GM19468 (cell line): ENCODE measurements at regions not wholly inside any gene's neighbourhood (a gene's known extent, or its start where the extent isn't known, plus 50 kb on each side); places are given as distances from the start of the nearest gene placed in this dataset.
"Not testable (repeated sequence)": the region's sequence is repeated elsewhere in the genome, so short reads cannot be mapped to it uniquely, and the experiment has no call there.

Experiments used
- ATAC-seq: cut with Tn5 transposase; IDR thresholded peaks from one replicate; pipeline ENCODE4 v1.9.1; 2021; ENCODE audit warnings: mild to moderate bottlenecking, moderate library complexity, moderate number of reproducible peaks; ENCODE audit not compliant: unreplicated experiment; ENCODE audit errors: extremely low read depth

DNA sequence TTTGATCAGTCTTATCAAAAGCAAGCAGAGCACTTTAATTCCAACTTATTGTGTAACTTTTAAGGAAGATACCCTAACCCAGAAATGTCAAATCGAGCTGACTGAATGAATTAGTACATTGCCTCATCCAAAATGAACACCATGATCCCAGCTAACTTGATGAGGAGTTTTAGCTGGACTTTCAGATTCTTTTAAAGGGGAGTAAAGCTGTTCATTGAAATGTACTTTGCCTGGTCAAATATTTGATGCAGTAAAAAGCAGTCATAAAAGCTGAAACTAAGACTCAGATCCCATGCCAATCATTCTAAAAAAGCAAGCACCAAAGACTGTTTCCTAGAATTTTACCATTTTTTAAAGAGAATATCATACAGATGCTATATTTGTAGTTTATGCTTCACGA, 114.1 kb downstream of the FSCB start:
- no peak for ATAC-seq

DNA sequence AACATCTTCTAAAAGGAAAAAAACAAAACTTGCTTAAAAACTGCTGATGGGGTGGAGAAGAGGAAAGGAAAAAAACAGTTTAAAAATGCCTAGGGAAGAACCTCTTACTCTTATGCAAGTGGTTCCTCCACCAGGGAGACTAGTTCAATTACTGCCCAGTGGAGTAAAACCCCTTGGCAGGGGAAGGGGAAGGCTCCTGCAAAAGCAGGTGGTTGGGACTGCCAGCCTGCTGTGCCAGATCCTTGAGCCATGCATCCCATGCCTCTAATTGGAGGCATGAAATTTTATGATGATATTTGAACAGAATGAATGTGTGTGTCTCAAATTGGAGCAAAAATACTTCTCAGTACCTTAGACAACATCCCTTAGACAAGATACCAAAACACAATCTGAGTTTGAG, 118.8 kb downstream of the FSCB start:
- no peak for ATAC-seq

GRCh38 chr14:44385906-44386305, 121.2 kb downstream of the FSCB start:
- no peak for ATAC-seq

- not testable (repeated sequence) for ATAC-seq
Observed at GRCh38 chr14:44385296-44385695, 121.8 kb downstream of the FSCB start.

DNA sequence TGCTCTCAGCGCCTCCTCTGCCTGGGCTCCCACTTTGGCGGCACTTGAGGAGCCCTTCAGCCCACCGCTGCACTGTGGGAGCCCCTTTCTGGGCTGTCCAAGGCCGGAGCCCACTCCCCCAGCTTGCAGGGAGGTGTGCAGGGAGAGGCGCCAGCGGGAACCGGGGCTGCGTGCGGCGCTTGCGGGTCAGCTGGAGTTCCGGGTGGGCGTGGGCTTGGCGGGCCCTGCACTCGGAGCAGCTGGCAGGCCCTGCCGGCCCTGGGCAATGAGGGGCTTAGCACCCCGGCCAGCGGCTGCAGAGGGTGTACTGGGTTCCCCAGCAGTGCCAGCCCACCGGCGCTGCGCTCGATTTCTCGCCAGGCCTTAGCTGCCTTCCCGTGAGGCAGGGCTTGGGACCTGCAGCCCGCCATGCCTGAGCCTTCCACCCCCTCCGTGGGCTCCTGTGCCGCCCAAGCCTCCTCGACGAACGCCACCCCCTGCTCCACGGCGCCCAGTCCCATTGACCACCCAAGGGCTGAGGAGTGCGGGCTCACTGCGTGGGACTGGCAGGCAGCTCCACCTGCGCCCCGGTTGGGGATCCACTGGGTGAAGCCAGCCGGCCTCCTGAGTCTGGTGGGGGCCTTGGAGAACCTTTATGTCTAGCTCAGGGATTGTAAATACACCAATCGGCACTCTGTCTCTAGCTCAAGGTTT, 122.3 kb downstream of the FSCB start:
- not testable (repeated sequence) for ATAC-seq

DNA sequence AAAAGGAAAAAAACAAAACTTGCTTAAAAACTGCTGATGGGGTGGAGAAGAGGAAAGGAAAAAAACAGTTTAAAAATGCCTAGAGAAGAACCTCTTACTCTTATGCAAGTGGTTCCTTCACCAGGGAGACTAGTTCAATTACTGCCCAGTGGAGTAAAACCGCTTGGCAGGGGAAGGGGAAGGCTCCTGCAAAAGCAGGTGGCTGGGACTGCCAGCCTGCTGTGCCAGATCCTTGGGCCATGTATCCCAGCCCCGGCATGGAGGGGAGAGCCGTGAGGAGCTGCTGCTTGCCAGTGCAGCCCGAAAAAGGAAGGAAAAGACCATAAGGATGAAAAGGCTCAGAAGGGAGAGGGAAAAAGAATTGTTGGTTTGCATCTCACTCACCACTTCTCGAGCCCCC, 123.0 kb downstream of the FSCB start:
- no peak for ATAC-seq

DNA sequence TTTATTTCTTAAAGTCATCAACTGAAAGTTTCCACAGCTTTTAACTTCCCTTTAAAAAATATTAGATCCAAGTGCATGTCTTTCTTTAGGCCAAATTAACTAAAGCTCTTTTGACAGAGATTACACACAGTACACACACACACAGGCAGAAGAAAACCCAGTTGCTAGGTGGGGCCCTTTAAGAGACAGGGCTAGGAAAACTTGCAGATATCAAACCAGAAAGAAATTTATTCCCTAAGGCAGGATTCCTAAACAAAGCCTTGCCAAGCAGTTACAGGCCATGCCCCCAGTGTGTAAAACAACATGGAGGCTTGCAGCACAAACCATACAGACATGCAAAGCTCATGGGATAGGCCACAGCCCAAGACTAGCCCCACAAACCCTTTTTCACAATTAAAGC, 123.4 kb downstream of the FSCB start:
- no peak for ATAC-seq

DNA sequence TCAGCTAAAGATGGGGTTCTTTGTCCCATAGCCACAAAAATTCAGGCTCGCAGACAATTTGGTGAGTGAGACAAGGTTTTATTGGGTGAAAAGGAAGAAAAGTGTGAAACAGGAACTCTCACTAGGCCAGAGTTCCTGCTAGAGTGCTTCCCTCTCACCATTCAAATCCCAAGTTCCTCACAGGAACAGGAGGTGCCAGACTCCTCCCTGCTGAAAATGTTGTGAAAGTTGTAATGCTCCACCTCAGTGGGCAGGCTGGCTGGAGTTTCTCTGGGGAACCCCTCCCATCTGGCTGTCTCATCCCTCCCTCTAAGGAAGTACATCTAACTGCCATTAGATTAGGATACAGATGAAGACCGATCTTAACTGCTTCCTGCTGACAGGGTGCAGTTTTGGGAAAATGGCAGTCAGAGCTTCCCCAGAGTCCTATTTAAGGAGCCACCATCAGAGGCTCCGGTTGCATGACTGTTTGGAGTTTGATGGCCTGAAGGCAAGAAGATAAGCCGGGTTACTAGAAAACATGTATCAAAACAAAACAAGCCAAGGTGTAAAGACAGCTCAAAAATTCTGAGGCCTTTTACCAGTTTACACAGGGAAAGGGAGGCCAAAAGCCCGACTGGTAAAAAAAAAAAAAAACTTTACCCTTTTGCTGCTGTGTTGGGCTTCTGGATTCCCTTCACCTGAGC, 127.6 kb downstream of the FSCB start:
- no peak for ATAC-seq

DNA sequence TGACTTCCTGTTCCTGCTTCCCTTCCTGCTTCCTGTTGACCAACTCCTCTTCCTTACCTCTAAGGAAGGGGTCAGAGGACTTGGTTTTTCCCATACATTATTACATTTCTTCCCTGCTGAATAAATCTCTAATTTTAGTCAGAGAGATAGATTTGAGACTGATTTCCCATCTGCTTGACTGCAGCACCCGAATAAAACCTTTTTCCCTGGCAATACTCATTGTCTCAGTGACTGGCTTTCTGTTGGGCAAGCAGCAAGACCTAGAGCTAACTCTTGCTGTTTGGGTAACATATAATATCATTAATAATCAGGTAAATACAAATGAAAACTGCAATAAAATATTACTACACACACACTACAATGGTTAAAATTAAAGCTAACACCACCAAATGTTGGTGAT, 132.2 kb downstream of the FSCB start:
- no peak for ATAC-seq

DNA sequence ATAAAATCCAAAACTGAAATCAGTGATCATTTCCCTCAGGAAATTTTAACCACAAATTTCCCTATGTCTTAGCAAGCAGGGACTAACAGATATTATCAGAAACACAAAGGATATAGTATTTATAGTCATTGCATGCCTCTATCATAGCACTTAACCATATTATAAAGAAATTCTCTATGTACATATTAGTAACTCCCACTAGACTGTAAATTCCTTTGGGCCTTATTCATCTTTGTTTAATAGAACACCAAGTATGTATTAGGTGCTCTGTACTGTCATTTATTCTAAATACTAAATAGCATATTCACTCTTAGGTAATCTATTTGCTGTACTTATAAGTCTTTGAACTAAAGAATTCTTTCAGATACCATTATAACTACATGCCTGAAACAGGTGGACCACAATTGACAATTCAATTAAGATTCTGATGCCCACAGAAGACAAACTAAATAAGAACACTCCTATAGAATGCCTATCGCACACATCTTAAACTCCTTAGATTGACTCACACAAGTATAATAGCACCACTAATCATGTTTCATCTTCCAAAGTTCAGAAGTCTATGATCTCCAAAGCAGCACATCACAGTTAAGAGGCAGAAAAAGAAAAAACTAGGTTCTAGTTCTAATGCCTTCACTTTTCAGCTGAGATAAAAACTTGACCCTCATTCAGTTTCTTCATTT, 134.1 kb downstream of the FSCB start:
- ATAC-seq, result no peak

DNA sequence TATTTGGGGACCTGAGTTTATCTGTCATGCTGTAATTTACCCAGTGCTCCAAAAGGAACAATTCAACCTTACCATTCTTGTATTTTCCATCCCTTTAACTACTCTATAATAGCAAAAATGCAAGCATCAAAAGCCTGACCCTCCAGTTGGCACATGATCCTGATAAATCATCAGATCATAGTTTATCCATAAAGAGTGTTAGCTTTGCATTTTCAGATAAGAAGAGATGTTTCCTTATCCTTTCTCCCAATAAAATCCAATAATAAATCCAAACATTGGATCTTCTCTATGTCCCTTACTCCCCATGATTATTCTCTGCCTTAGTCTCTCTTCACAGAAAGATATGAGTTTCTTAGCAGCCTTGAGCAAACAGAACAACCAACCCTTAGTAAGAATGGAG, 134.9 kb downstream of the FSCB start:
- no peak for ATAC-seq

DNA sequence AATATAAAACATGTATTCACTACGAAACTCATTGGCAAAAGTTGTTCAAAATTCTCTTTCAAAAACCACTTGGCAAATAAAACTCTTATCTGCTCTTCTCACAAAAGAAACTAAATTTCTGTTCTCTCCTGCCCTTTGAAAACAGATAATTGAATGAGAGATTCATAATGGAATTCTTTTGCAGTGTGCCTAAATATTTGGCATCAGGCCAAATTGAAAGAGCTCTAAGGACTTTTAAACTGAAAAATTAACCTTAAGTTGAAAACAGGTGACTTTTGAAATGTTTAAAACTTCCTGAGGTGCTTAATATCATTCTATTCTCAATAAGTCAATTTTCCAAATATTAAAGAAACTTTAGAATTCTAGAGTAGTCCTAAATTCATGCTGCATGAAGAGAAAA, 136.4 kb downstream of the FSCB start:
- no peak for ATAC-seq

DNA sequence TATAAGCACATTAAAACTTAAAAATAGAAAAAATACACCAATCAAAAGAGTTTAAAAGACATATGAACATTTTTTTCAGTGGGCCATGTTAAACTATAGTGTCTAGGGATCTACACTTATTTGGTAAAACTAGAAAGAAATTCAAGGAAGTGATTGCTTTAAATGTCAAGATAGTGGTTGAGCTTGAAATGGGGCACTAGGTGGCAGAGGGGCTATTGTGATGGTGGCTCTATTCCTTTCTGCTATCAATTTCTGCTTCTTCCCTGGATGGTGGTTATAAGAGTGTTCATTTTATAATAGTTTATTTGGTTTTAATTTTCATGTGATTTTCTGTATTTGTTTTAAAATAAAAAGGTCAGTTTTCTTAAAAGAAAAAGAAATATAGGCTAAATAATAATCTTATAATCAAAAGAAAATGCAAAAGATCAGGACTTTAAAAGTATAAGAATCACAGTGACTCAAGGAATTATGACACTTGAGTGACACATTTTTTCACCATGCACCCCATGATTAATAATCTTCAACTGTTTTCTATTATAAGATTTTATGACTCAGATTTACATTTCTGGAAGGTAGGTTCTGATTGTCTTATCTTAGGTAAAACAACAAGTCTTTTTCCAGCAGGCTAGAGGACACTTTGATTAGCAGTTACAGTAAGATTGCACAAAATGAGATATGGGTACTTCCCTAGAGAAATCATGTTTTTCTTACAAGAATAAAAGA, 137.5 kb downstream of the FSCB start:
- no peak for ATAC-seq

DNA sequence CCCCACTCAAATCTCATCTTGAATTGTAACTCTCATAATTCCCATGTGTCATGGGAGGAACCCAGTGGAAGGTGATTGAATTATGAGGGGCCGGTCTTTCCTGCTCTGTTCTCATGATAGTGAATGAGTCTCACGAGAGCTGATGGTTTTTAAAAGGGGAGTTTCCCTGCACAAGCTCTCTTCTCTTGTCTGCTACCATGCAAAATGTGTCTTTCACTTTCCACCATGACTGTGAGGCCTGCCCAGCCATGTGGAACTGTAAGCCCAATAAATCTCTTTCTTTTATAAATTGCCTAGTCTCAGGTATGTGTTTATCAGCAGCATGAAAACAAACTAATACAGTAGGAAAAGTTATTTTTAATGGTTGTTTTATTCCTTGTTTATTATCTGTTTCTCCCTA, 146.0 kb downstream of the FSCB start:
- no peak for ATAC-seq

DNA sequence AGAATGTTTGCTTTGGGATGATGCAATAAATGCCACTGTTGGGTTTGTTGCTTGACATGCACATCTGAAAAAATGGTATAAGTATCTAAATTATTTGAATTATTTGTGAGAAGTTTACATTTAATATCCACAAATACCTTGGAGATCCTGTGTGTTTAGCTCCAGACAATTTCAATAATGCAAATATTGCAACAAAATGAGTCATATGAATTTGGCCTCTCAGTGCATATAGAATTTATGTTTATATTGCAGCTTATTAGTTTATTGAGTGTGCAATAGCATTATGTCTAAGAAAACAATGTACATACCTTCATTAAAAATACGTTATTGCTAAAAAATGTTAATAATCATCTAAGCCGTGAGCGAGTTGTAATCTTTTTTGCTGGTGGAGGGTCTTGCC, 153.3 kb downstream of the FSCB start:
- no peak for ATAC-seq

DNA sequence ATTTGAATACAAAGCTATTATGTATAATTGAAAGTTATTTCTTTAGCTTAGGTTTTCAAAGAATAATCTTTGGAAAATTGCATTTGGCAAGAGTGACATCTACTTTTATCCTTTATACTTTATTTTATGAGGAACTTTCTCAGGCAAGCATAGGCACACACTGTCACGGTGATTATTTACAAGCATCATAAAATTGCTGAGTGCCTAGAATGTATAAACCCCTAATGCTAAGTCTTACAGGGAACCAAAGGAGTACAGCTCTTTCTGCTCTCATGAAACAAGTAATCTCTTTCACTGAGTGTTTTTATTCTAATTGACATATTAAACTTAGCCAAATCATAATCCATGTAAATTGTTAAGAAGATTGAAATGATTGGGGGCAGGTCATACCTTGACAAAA, 154.9 kb downstream of the FSCB start:
- ATAC-seq, result no peak

GRCh38 chr14:44347316-44347715, 159.8 kb downstream of the FSCB start:
- ATAC-seq, result no peak

DNA sequence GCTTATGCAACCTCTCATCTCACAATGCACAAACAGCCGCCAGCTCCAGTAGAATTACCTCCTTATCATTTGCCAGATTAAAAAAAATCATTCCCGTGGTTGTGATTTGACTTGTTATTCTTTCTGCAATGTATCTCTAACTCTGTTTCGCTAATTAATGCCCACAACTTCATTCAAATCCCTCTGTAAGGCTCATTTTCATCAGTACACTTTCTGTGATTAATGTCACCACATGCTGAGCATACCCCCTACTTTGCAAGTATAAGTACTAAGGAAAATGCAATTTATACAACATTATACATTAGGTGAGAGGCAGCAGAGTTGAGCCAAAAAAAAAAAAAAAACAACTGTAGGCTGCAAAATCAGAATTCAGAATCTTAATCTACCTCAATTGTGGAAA, 166.0 kb downstream of the FSCB start:
- ATAC-seq, result no peak

GRCh38 chr14:44339862-44340261, 167.2 kb downstream of the FSCB start:
- no peak for ATAC-seq

DNA sequence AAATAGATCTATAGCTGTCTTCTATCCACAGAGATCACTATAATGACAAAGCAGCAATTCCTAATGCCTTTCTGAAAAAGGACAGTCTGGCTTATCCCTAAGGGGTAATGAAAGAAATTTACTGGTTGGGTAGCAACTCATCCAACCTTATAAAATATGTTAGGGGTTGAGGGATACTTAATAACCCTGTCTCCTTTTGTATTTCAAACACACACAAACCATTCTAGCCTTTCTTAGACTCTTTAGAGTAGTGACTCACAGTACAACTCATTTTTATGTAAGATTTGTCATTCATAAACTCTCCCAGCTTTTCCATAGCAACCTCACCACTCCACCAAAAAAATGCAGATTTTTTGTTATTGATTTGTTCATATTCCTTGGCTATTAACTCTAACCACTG, 167.9 kb downstream of the FSCB start:
- no peak for ATAC-seq

DNA sequence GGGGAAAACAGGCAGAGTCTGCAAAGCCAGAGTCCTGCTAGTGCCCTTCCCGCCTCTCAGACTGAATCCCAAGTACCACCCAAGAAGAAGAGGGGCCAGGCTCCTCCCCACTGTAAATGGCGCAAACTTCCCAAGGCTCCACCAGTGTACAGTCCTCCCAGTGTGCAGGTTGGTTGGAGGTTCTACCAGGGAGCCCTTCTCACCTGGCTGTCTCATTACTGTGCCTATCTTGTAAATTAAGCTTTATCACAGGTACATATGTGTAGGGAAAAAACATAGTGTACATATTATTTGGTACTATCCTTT, 189.7 kb downstream of the FSCB start:
- ATAC-seq, result no peak
